Keratinocyte (primary cell): ENCODE measurements at regions not wholly inside any gene's neighbourhood (a gene's known extent, or its start where the extent isn't known, plus 50 kb on each side); places are given as distances from the start of the nearest gene placed in this dataset.

Experiments used
- CTCF ChIP-seq, 3 experiments: IDR thresholded peaks in 1 of 3; conservative IDR thresholded peaks in 1 of 3; optimal IDR thresholded peaks in 1 of 3; 2 replicates in 2 of 3; 3 replicates in 1 of 3; pipeline versions ENCODE3 to v1.5.1; 2011; ENCODE audit warnings: low read length in 3 of 3, mild to moderate bottlenecking in 3 of 3, moderate library complexity in 2 of 3, control low read depth in 1 of 3, inconsistent platforms in 1 of 3; ENCODE audit not compliant: insufficient read depth in 2 of 3; ENCODE audit errors: extremely low read depth in 1 of 3
- EZH2 ChIP-seq: IDR thresholded peaks from one replicate; pipeline ENCODE4 v1.6.1; 2012; ENCODE audit warnings: inconsistent platforms, mild to moderate bottlenecking, low read length, moderate library complexity

- TF ChIP-seq CTCF (optimal IDR thresholded peaks at IDR 0.05 in 1 of 3, IDR thresholded peaks at IDR 0.05 in 1 of 3, conservative IDR thresholded peaks at IDR 0.05 in 1 of 3; ENCODE audit: extremely low read depth in 1 of 3, insufficient read depth in 2 of 3, low read length in 3 of 3): no peak
- TF ChIP-seq EZH2: no peak
Measured at GRCh38 chr6:11380549-11380948, 148.1 kb upstream of the NEDD9 start.
